Spleen (tissue), 7 donors: ENCODE measurements at regions not wholly inside any gene's neighbourhood (a gene's known extent, or its start where the extent isn't known, plus 50 kb on each side); places are given as distances from the start of the nearest gene placed in this dataset.

Source experiments
- CTCF ChIP-seq, 11 experiments: fragments of 200-600 bp in 7 of 11; fragments of 450-650 bp in 4 of 11; sonication (generic) in 4 of 11; IDR thresholded peaks in 8 of 11; conservative IDR thresholded peaks in 3 of 11; 1 replicate in 7 of 11; 2 replicates in 4 of 11; pipeline versions ENCODE4 v1.4.0 to v1.8.0; 2016 to 2021; ENCODE audit warnings: antibody characterized with exemption in 11 of 11, inconsistent platforms in 4 of 11, mild to moderate bottlenecking in 1 of 11
- POLR2A ChIP-seq, 3 donors: fragments of 450-650 bp; IDR thresholded peaks; one replicate each; pipeline ENCODE4 v1.5.1; 2017; ENCODE audit warnings: antibody characterized with exemption in 3 of 3, mild to moderate bottlenecking in 1 of 3
- donor health status: DM: no; HTN: no; CAD: no; lungs with moderate emphysema.
- donor health status: DM: no; HTN: no; CAD: no.
- donor health status: DM: no; HTN: no; CAD: no.

GRCh38 chr21:41068496-41068895, 99.5 kb upstream of the BACE2 start:
- no peak for TF ChIP-seq POLR2A (IDR thresholded peaks at IDR 0.05)
- TF ChIP-seq CTCF (IDR thresholded peaks at IDR 0.05 in 8 of 11, conservative IDR thresholded peaks at IDR 0.05 in 3 of 11) = no peak
